Brain microvascular endothelial cell (primary cell): ENCODE measurements at regions not wholly inside any gene's neighbourhood (a gene's known extent, or its start where the extent isn't known, plus 50 kb on each side); places are given as distances from the start of the nearest gene placed in this dataset.
"Not testable (repeated sequence)": the region's sequence is repeated elsewhere in the genome, so short reads cannot be mapped to it uniquely, and the experiment has no call there.

Experiments used
- DNase-seq: peaks from one replicate; pipeline ENCODE4 v3.0.0-alpha.2; 2020
- H3K27ac ChIP-seq: fragments of 250-450 bp; sonication (Bioruptor Pico); 2 replicates; pipeline ENCODE4 v1.5.1; 2020; ENCODE audit warnings: mild to moderate bottlenecking, moderate library complexity
- H3K27me3 ChIP-seq: fragments of 250-450 bp; sonication (Bioruptor Pico); replicated peaks from 2 replicates; pipeline ENCODE4 v1.5.1; 2020; ENCODE audit warnings: mild to moderate bottlenecking
- H3K36me3 ChIP-seq: fragments of 250-450 bp; sonication (Bioruptor Pico); replicated peaks from 2 replicates; pipeline ENCODE4 v1.5.1; 2020; ENCODE audit warnings: mild to moderate bottlenecking
- H3K4me3 ChIP-seq: 2 replicates; pipeline ENCODE4 v1.5.1; 2011; ENCODE audit warnings: low read depth, mild to moderate bottlenecking, control low read depth, low read length, moderate library complexity
- CTCF ChIP-seq: IDR thresholded peaks from 2 replicates; pipeline ENCODE4 v1.5.1; 2011; ENCODE audit warnings: low read depth, mild to moderate bottlenecking, moderate library complexity, low read length, control low read depth, inconsistent platforms; ENCODE audit errors: missing control alignments
- in situ Hi-C: cut with HindIII; loops from 2 replicates; pipeline ENCODE4 v1.10.0; 2017; ENCODE audit warnings: low sequenced_read_pairs, low pct_ligation_motif_present

GRCh38 chr7:50853311-50853710 is 70.6 kb upstream of the GRB10 start:
- no peaks in the 10 kb centered on the region for H3K27me3 ChIP-seq
- DNase-seq = no peak
- no peak overlapping the region for H3K27ac ChIP-seq
- no peaks in the 10 kb centered on the region for H3K36me3 ChIP-seq
- no peak for TF ChIP-seq CTCF
- H3K4me3 ChIP-seq = no peak overlapping the region
- in situ Hi-C loops = no loop called here

DNA sequence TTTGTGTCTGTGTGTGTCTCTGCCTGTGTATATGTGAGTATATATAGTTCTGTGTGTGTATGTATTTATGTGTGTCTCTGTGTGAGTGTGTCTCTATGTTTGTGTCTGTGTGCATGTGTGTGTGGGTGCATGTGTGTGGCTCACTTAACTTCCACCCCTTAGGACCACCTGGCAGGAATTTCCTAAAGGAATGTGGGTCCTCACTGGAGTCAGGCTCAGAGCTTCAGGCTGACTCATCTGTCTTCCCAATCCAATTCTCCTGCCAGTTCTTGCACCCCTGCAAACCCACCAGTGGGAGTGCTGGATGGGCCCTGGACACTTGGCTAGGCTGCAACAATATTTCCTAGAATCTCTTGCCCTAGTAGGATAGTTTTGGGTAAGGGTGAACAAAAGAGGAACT is 70.2 kb upstream of the GRB10 start:
- Histone ChIP-seq H3K36me3 (no peaks in the 10 kb centered on the region), H3K4me3 (no peak overlapping the region), H3K27ac (no peak overlapping the region), H3K27me3 (no peaks in the 10 kb centered on the region)
- no peak for TF ChIP-seq CTCF
- no peak for DNase-seq
- in situ Hi-C loops = no loop called here

DNA sequence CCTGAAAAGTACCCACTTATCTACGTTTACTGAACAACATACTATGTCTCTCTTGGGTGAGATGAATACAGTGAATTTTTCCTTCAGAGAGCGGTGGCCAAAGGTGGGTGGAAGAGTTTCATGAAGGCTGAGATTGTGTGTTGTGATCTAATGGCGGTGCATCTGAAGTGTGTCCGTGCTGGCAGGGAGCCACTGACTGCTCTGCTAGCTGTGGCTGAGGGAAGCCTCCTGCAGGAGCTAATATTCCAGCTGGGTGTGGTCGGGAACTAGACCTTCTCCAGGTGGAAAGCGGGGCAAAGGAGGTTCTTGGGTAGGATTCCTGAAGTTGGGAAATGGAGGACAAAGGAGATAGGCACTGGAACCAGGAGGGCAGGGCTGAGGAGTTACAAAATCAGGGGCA is 69.2 kb upstream of the GRB10 start:
- no peaks in the 10 kb centered on the region for H3K36me3 ChIP-seq
- in situ Hi-C loops = no loop called here
- no peak overlapping the region for H3K27ac ChIP-seq
- TF ChIP-seq CTCF = no peak
- DNase-seq = no peak
- H3K27me3 ChIP-seq = no peaks in the 10 kb centered on the region
- no peak overlapping the region for H3K4me3 ChIP-seq

GRCh38 chr7:50851451-50851850 is 68.8 kb upstream of the GRB10 start:
- Histone ChIP-seq H3K36me3 (no peaks in the 10 kb centered on the region), H3K27ac (no peak overlapping the region), H3K4me3 (no peak overlapping the region), H3K27me3 (no peaks in the 10 kb centered on the region)
- no peak for TF ChIP-seq CTCF
- DNase-seq = no peak
- in situ Hi-C loops = no loop called here

DNA sequence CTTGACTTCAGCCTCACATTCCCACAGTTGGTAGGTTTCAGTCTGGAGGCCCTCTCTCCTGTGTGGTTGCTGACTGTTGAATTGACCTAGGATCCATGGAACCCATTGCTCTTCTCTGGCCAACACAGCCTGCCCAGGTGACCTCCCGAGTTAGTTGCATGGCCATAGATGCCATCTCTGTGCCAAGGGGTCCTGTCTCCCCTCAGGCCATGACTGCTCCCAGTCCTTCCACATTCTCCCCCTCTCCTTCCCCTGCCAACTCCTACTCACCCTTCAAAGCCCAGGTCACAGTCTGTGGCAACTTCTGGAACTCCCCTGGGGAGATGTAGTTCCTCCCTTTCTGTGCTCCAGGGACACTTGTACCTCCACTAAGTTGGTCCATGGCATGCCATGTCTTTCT is 67.3 kb upstream of the GRB10 start:
- Histone ChIP-seq H3K36me3 (no peaks in the 10 kb centered on the region), H3K27ac (no peak overlapping the region), H3K4me3 (no peak overlapping the region), H3K27me3 (no peaks in the 10 kb centered on the region)
- no peak for TF ChIP-seq CTCF
- DNase-seq = no peak
- in situ Hi-C loops = no loop called here

DNA sequence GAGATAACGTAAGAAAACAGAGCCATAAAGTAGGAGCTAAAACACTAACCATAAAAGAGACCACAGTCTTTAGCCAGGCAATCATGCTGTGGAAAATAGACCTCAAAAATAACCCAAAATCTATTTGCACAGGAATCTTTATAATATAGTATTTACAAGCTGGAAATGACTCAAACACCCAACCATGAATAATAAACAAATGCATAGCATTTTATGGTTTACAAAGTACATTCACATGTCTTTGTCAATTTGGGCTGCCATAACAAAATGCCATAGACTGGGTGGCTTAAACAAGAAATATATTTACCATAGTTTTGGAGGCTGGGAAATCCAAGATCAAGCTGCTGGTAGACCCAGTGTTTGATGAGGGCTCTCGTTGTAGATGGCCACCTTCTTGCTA is 65.5 kb upstream of the GRB10 start:
- H3K27me3 ChIP-seq = no peaks in the 10 kb centered on the region
- TF ChIP-seq CTCF = no peak
- in situ Hi-C loops = no loop called here
- no peak overlapping the region for H3K4me3 ChIP-seq
- H3K36me3 ChIP-seq = no peaks in the 10 kb centered on the region
- no peak for DNase-seq
- H3K27ac ChIP-seq = no peak overlapping the region

DNA sequence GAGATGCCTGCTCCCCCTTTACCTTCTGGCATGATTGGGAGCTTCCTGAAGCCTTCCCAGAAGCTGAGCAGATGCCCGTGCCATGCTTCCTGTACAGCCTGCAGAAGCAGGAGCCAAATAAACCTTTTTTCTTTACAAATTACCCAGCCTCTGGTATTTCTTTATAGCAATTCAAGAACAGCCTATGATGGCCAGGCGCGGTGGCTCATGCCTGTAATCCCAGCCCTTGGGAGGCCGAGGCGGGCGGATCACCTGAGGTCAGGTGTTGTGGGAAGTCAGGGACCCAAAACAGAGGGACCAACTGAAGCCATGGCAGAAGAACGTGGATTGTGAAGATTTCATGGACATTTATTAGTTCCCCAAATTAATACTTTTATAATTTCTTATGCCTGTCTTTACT is 62.2 kb upstream of the GRB10 start:
- H3K4me3 ChIP-seq, H3K36me3 ChIP-seq, H3K27ac ChIP-seq, in situ Hi-C loops, DNase-seq, H3K27me3 ChIP-seq: not testable (repeated sequence)
